ENCODE measurements at regions not wholly inside any gene's neighbourhood (a gene's known extent, or its start where the extent isn't known, plus 50 kb on each side); places are given as distances from the start of the nearest gene placed in this dataset.
A peak's percentile ranks its signal among the peaks of the same experiment; 100 is the strongest.

GRCh38 chr11:16611401-16611921, 127.0 kb upstream of the C11orf58 start:
- WGBS (ENCODE audit: insufficient coverage): 8% methylated on average over 5 of the region's 14 CpGs
- H3K9me3 Mint-ChIP-seq: peaks cover 0 to under 1% (median 0%) of the 10 kb centered on the region in 3 donors
- peak overlapping the region in 1 of 2 donors; percentile 37 for H3K27ac Mint-ChIP-seq
- peak overlapping the region in 1 of 3 donors; percentile 78 for H3K4me3 Mint-ChIP-seq
- H3K27me3 ChIP-seq (replicated peaks in 1 of 2; ENCODE audit: control insufficient read depth in 2 of 2, extremely low read depth in 1 of 2, insufficient read depth in 2 of 2, low read length in 1 of 2): peaks cover 36 to 66% of the 10 kb centered on the region in 2 experiments
- DNase-seq (no peak), ATAC-seq (replicated peaks in 1 of 4) (no peak)
- H3K4me1 ChIP-seq (ENCODE audit: control insufficient read depth in 1 of 2, extremely low read depth in 1 of 2, insufficient read depth in 2 of 2, low read length in 2 of 2): peaks cover 2 to 35% of the 10 kb centered on the region in 2 experiments
- ChIA-PET CTCF (no interaction called here), POLR2A (no interaction called here)
- H3K27ac ChIP-seq (ENCODE audit: low read length): no peak overlapping the region
- H3K36me3 Mint-ChIP-seq: peaks cover 1% of the 10 kb centered on the region
- H3K4me1 Mint-ChIP-seq: peaks cover 34 to 39% (median 34%) of the 10 kb centered on the region in 3 donors
- peaks cover 43 to 49% of the 10 kb centered on the region in 2 donors for H3K27me3 Mint-ChIP-seq
- H3K9me3 ChIP-seq: no peaks in the 10 kb centered on the region
- H3K36me3 ChIP-seq (ENCODE audit: control insufficient read depth in 2 of 2, extremely low read depth in 1 of 2, insufficient read depth in 1 of 2, low read length in 1 of 2): no peaks in the 10 kb centered on the region
- H3K4me3 ChIP-seq (ENCODE audit: control insufficient read depth in 1 of 2, extremely low read depth in 1 of 2, low read length in 1 of 2): no peak overlapping the region

GRCh38 chr11:16610738-16611388, 127.6 kb upstream of the C11orf58 start:
- ChIA-PET POLR2A (no interaction called here), CTCF (no interaction called here)
- ATAC-seq (replicated peaks in 1 of 4): no peak
- Histone ChIP-seq H3K36me3 (ENCODE audit: control insufficient read depth in 2 of 2, extremely low read depth in 1 of 2, insufficient read depth in 1 of 2, low read length in 1 of 2) (no peaks in the 10 kb centered on the region), H3K4me1 (ENCODE audit: control insufficient read depth in 1 of 2, extremely low read depth in 1 of 2, insufficient read depth in 2 of 2, low read length in 2 of 2) (peaks cover 5 to 41% of the 10 kb centered on the region in 2 experiments), H3K4me3 (ENCODE audit: control insufficient read depth in 1 of 2, extremely low read depth in 1 of 2, low read length in 1 of 2) (no peak overlapping the region), H3K9me3 (no peaks in the 10 kb centered on the region), H3K27me3 (replicated peaks in 1 of 2; ENCODE audit: control insufficient read depth in 2 of 2, extremely low read depth in 1 of 2, insufficient read depth in 2 of 2, low read length in 1 of 2) (peaks cover 36 to 72% of the 10 kb centered on the region in 2 experiments), H3K27ac (ENCODE audit: low read length) (no peak overlapping the region)
- 31% methylated on average over 25 of the region's 39 CpGs for WGBS (ENCODE audit: insufficient coverage)
- Mint-ChIP-seq H3K27ac (no peak overlapping the region), H3K27me3 (peaks cover 49 to 53% of the 10 kb centered on the region in 2 donors), H3K36me3 (peaks cover 4% of the 10 kb centered on the region), H3K4me3 (no peak overlapping the region), H3K9me3 (peaks cover 0 to 5% (median 0%) of the 10 kb centered on the region in 3 donors), H3K4me1 (peaks cover 40 to 45% (median 40%) of the 10 kb centered on the region in 3 donors)
- no peak for DNase-seq

GRCh38 chr11:16610213-16610737, 128.2 kb upstream of the C11orf58 start:
- 31% methylated on average over 14 of the region's 23 CpGs for WGBS (ENCODE audit: insufficient coverage)

GRCh38 chr11:16609769-16610168, 128.7 kb upstream of the C11orf58 start:
- H3K27ac Mint-ChIP-seq: no peak overlapping the region
- no peaks in the 10 kb centered on the region for H3K9me3 ChIP-seq

More at GRCh38 chr11:16610213-16610737, 128.2 kb upstream of the C11orf58 start:
- Histone ChIP-seq H3K9me3 (no peaks in the 10 kb centered on the region), H3K36me3 (ENCODE audit: control insufficient read depth in 2 of 2, extremely low read depth in 1 of 2, insufficient read depth in 1 of 2, low read length in 1 of 2) (no peaks in the 10 kb centered on the region), H3K4me3 (ENCODE audit: control insufficient read depth in 1 of 2, extremely low read depth in 1 of 2, low read length in 1 of 2) (no peak overlapping the region), H3K4me1 (ENCODE audit: control insufficient read depth in 1 of 2, extremely low read depth in 1 of 2, insufficient read depth in 2 of 2, low read length in 2 of 2) (peaks cover 6 to 47% of the 10 kb centered on the region in 2 experiments), H3K27ac (ENCODE audit: low read length) (no peak overlapping the region), H3K27me3 (replicated peaks in 1 of 2; ENCODE audit: control insufficient read depth in 2 of 2, extremely low read depth in 1 of 2, insufficient read depth in 2 of 2, low read length in 1 of 2) (peaks cover 38 to 78% of the 10 kb centered on the region in 2 experiments)
- CTCF ChIA-PET: no interaction called here
- peaks cover 52 to 55% of the 10 kb centered on the region in 2 donors for H3K27me3 Mint-ChIP-seq
- DNase-seq: no peak
- H3K4me3 Mint-ChIP-seq: no peak overlapping the region
- peaks cover 46 to 48% (median 46%) of the 10 kb centered on the region in 3 donors for H3K4me1 Mint-ChIP-seq
- peaks cover 0 to 5% (median 0%) of the 10 kb centered on the region in 3 donors for H3K9me3 Mint-ChIP-seq
- POLR2A ChIA-PET: no interaction called here
- H3K36me3 Mint-ChIP-seq: peaks cover 4% of the 10 kb centered on the region
- no peak overlapping the region for H3K27ac Mint-ChIP-seq
- ATAC-seq (replicated peaks in 1 of 4): no peak

GRCh38 chr11:16607675-16608644, 130.5 kb upstream of the C11orf58 start:
- peaks cover 7 to 47% of the 10 kb centered on the region in 2 experiments for H3K4me1 ChIP-seq (ENCODE audit: control insufficient read depth in 1 of 2, extremely low read depth in 1 of 2, insufficient read depth in 2 of 2, low read length in 2 of 2)
- WGBS (ENCODE audit: insufficient coverage): 17% methylated on average over 17 of the region's 25 CpGs
- peaks cover 39 to 79% of the 10 kb centered on the region in 2 experiments for H3K27me3 ChIP-seq (replicated peaks in 1 of 2; ENCODE audit: control insufficient read depth in 2 of 2, extremely low read depth in 1 of 2, insufficient read depth in 2 of 2, low read length in 1 of 2)
- Mint-ChIP-seq H3K4me3 (no peak overlapping the region), H3K27me3 (peaks cover 48 to 55% of the 10 kb centered on the region in 2 donors), H3K27ac (no peak overlapping the region), H3K9me3 (peaks cover 0 to 5% (median 0%) of the 10 kb centered on the region in 3 donors), H3K36me3 (peaks cover 4% of the 10 kb centered on the region), H3K4me1 (peaks cover 41 to 46% (median 43%) of the 10 kb centered on the region in 3 donors)
- H3K36me3 ChIP-seq (ENCODE audit: control insufficient read depth in 2 of 2, extremely low read depth in 1 of 2, insufficient read depth in 1 of 2, low read length in 1 of 2): no peaks in the 10 kb centered on the region
- no peaks in the 10 kb centered on the region for H3K9me3 ChIP-seq
- CTCF ChIA-PET: no interaction called here
- ATAC-seq (replicated peaks in 1 of 4) (no peak), DNase-seq (no peak)
- no peak overlapping the region for H3K27ac ChIP-seq (ENCODE audit: low read length)
- POLR2A ChIA-PET: no interaction called here
- H3K4me3 ChIP-seq (ENCODE audit: control insufficient read depth in 1 of 2, extremely low read depth in 1 of 2, low read length in 1 of 2): peak overlapping the region in 1 of 2 donors; percentile 69

More at GRCh38 chr11:16609769-16610168, 128.7 kb upstream of the C11orf58 start:
- Mint-ChIP-seq H3K36me3 (peaks cover 4% of the 10 kb centered on the region), H3K9me3 (peaks cover 0 to 5% (median 0%) of the 10 kb centered on the region in 3 donors), H3K27me3 (peaks cover 48 to 52% of the 10 kb centered on the region in 2 donors), H3K4me1 (peaks cover 48 to 50% (median 48%) of the 10 kb centered on the region in 3 donors), H3K4me3 (no peak overlapping the region)
- DNase-seq (no peak), ATAC-seq (replicated peaks in 1 of 4) (no peak)
- 86% methylated on average over 1 of the region's 3 CpGs for WGBS (ENCODE audit: insufficient coverage)
- Histone ChIP-seq H3K27ac (ENCODE audit: low read length) (no peak overlapping the region), H3K27me3 (replicated peaks in 1 of 2; ENCODE audit: control insufficient read depth in 2 of 2, extremely low read depth in 1 of 2, insufficient read depth in 2 of 2, low read length in 1 of 2) (peaks cover 35 to 79% of the 10 kb centered on the region in 2 experiments), H3K4me1 (ENCODE audit: control insufficient read depth in 1 of 2, extremely low read depth in 1 of 2, insufficient read depth in 2 of 2, low read length in 2 of 2) (peaks cover 7 to 51% of the 10 kb centered on the region in 2 experiments), H3K4me3 (ENCODE audit: control insufficient read depth in 1 of 2, extremely low read depth in 1 of 2, low read length in 1 of 2) (no peak overlapping the region), H3K36me3 (ENCODE audit: control insufficient read depth in 2 of 2, extremely low read depth in 1 of 2, insufficient read depth in 1 of 2, low read length in 1 of 2) (no peaks in the 10 kb centered on the region)
- POLR2A ChIA-PET: no interaction called here
- CTCF ChIA-PET: no interaction called here
